H1 (cell line): ENCODE measurements at regions not wholly inside any gene's neighbourhood (a gene's known extent, or its start where the extent isn't known, plus 50 kb on each side); places are given as distances from the start of the nearest gene placed in this dataset.

ENCODE experiments used
- CTCF ChIA-PET: fragments of 300-600 bp; sonication (Branson Sonifier 250); formaldehyde crosslinking; loops from one replicate; lab custom pipeline; 2021; ENCODE audit not compliant: partially characterized antibody; lab: Charles Lee
- POLR2A ChIA-PET: fragments of 300-600 bp; sonication (Branson Sonifier 250); formaldehyde crosslinking; loops from one replicate; lab custom pipeline; 2021; ENCODE audit warnings: inconsistent platforms; ENCODE audit not compliant: partially characterized antibody; lab: Charles Lee
- DNase-seq, 2 experiments: peaks; one replicate each; pipeline versions ENCODE4 v3.0.0 to v3.0.0-alpha.2; 2010 to 2022; ENCODE audit warnings: low spot score in 2 of 2, low read depth in 1 of 2, mixed read lengths in 1 of 2
- FAIRE-seq: peaks from 2 replicates; lab custom pipeline; 2011; peaks lifted over from hg19 to GRCh38; lab: Jason Lieb, UNC
- H2AFZ ChIP-seq: 2 replicates; pipeline ENCODE4 v1.8.1; 2012; ENCODE audit warnings: low read length, inconsistent platforms
- H2AK5ac ChIP-seq: 2 replicates; pipeline ENCODE4 v1.6.1; 2013; ENCODE audit warnings: low read depth, low read length
- H2BK120ac ChIP-seq: replicated peaks from 2 replicates; pipeline ENCODE3; 2013; ENCODE audit warnings: low read depth, low read length, inconsistent platforms
- H2BK12ac ChIP-seq: 2 replicates; pipeline ENCODE4 v1.6.1; 2013; ENCODE audit warnings: low read depth, low read length
- H2BK15ac ChIP-seq: 2 replicates; pipeline ENCODE4 v1.6.1; 2013; ENCODE audit warnings: low read length
- H2BK20ac ChIP-seq: 2 replicates; pipeline ENCODE4 v1.6.1; 2013; ENCODE audit warnings: low read length
- H2BK5ac ChIP-seq: 2 replicates; pipeline ENCODE4 v1.6.1; 2013; ENCODE audit warnings: low read depth, low read length
- H3K14ac ChIP-seq: 2 replicates; pipeline ENCODE4 v1.6.1; 2013; ENCODE audit warnings: inconsistent platforms; ENCODE audit not compliant: insufficient read length
- H3K18ac ChIP-seq: 2 replicates; pipeline ENCODE4 v1.6.1; 2013; ENCODE audit warnings: low read length; ENCODE audit errors: extremely low read depth
- H3K23ac ChIP-seq: 2 replicates; pipeline ENCODE4 v1.6.1; 2013; ENCODE audit warnings: inconsistent platforms; ENCODE audit not compliant: insufficient read length
- H3K23me2 ChIP-seq: 2 replicates; pipeline ENCODE4 v1.6.1; 2013; ENCODE audit warnings: low read depth, low read length
- H3K27ac ChIP-seq: 2 replicates; pipeline ENCODE4 v1.6.1; 2011; ENCODE audit warnings: low read depth, low read length, inconsistent platforms
- H3K27me3 ChIP-seq, 4 experiments: replicated peaks in 1 of 4; 1 replicate in 1 of 4; 2 replicates in 3 of 4; pipeline versions ENCODE4 v1.6.1 to v1.8.1; 2011 to 2013; ENCODE audit warnings: low read length in 3 of 4, mild to moderate bottlenecking in 3 of 4, inconsistent platforms in 2 of 4, mixed read lengths in 2 of 4, moderate library complexity in 1 of 4; ENCODE audit not compliant: control insufficient read depth in 3 of 4, insufficient read depth in 3 of 4; ENCODE audit errors: extremely low read depth in 1 of 4
- H3K36me3 ChIP-seq, 4 experiments: 2 replicates each; pipeline versions ENCODE4 v1.6.1 to v1.8.1; 2011 to 2013; ENCODE audit warnings: mild to moderate bottlenecking in 4 of 4, low read length in 3 of 4, moderate library complexity in 2 of 4, control low read depth in 1 of 4, inconsistent platforms in 1 of 4; ENCODE audit not compliant: insufficient read depth in 4 of 4, control insufficient read depth in 2 of 4
- H3K4ac ChIP-seq: replicated peaks from 2 replicates; pipeline ENCODE3; 2013; ENCODE audit warnings: low read length, low read depth, mixed read lengths, inconsistent platforms; ENCODE audit not compliant: insufficient read length
- H3K4me1 ChIP-seq, 4 experiments: replicated peaks in 1 of 4; 1 replicate in 1 of 4; 2 replicates in 3 of 4; pipeline versions ENCODE4 v1.6.1 to v1.8.1; 2011 to 2013; ENCODE audit warnings: low read length in 3 of 4, inconsistent platforms in 2 of 4, mixed read lengths in 1 of 4; ENCODE audit not compliant: insufficient read depth in 4 of 4, control insufficient read depth in 3 of 4
- H3K4me2 ChIP-seq, 2 experiments: 2 replicates each; pipeline versions ENCODE4 v1.6.1 to v1.8.1; 2011 to 2013; ENCODE audit warnings: low read depth in 2 of 2, low read length in 2 of 2, control low read depth in 1 of 2, inconsistent platforms in 1 of 2, mild to moderate bottlenecking in 1 of 2; ENCODE audit not compliant: insufficient read depth in 1 of 2
- H3K4me3 ChIP-seq, 4 experiments: fragments of 200-600, 300-600 bp in 1 of 4; sonication (generic), shearing (Covaris generic), sonication (Bioruptor Twin) in 1 of 4; 2 replicates each; pipeline versions ENCODE4 v1.5.1 to v1.8.1; 2011 to 2016; ENCODE audit warnings: low read length in 4 of 4, low read depth in 3 of 4, control low read depth in 2 of 4, inconsistent platforms in 2 of 4, mild to moderate bottlenecking in 2 of 4, mixed read lengths in 1 of 4, moderate library complexity in 1 of 4; ENCODE audit not compliant: insufficient read depth in 2 of 4; ENCODE audit errors: extremely low read depth in 1 of 4
- H3K56ac ChIP-seq: replicated peaks from 2 replicates; pipeline ENCODE3; 2013; ENCODE audit warnings: low read depth, mild to moderate bottlenecking, mixed read lengths, low read length, inconsistent platforms; ENCODE audit not compliant: insufficient read length
- H3K79me1 ChIP-seq: 2 replicates; pipeline ENCODE4 v1.6.1; 2013; ENCODE audit warnings: low read depth, low read length, control low read depth
- H3K79me2 ChIP-seq, 2 experiments: 2 replicates each; pipeline versions ENCODE4 v1.6.1 to v1.8.1; 2012 to 2013; ENCODE audit warnings: low read length in 2 of 2, mild to moderate bottlenecking in 2 of 2, inconsistent platforms in 1 of 2; ENCODE audit not compliant: insufficient read depth in 2 of 2, control insufficient read depth in 1 of 2
- H3K9ac ChIP-seq, 4 experiments: replicated peaks in 1 of 4; 1 replicate in 1 of 4; 2 replicates in 3 of 4; pipeline versions ENCODE4 v1.6.1 to v1.8.1; 2011 to 2013; ENCODE audit warnings: low read depth in 3 of 4, low read length in 3 of 4, control low read depth in 2 of 4, mild to moderate bottlenecking in 2 of 4, moderate library complexity in 2 of 4, inconsistent platforms in 1 of 4; ENCODE audit errors: extremely low read depth in 1 of 4
- H3K9me3 ChIP-seq, 2 experiments: 2 replicates each; pipeline versions ENCODE4 v1.6.1 to v1.8.1; 2012 to 2013; ENCODE audit warnings: mild to moderate bottlenecking in 2 of 2, moderate library complexity in 2 of 2, control low read depth in 1 of 2, inconsistent platforms in 1 of 2, low read depth in 1 of 2, low read length in 1 of 2, mixed read lengths in 1 of 2; ENCODE audit not compliant: insufficient read depth in 2 of 2
- H4K20me1 ChIP-seq, 2 experiments: replicated peaks in 1 of 2; 2 replicates each; pipeline versions ENCODE3 to v1.8.1; 2011 to 2013; ENCODE audit warnings: inconsistent platforms in 2 of 2, low read length in 2 of 2, mild to moderate bottlenecking in 1 of 2; ENCODE audit not compliant: insufficient read depth in 2 of 2, control insufficient read depth in 1 of 2
- H4K5ac ChIP-seq: 2 replicates; pipeline ENCODE4 v1.6.1; 2013; ENCODE audit warnings: low read length, low read depth, mixed read lengths, inconsistent platforms; ENCODE audit not compliant: insufficient read length
- H4K8ac ChIP-seq: 2 replicates; pipeline ENCODE4 v1.8.0; 2013; ENCODE audit warnings: mild to moderate bottlenecking, moderate library complexity, low read length, inconsistent platforms; ENCODE audit not compliant: insufficient read depth; ENCODE audit errors: extremely low read depth
- H4K91ac ChIP-seq: replicated peaks from 2 replicates; pipeline ENCODE3; 2013; ENCODE audit warnings: low read length, mixed read lengths, inconsistent platforms; ENCODE audit not compliant: insufficient read length
- BACH1 ChIP-seq: IDR thresholded peaks from 2 replicates; pipeline ENCODE4 v1.6.1; 2012; ENCODE audit warnings: low read length, improper control_type of control experiment
- EZH2 ChIP-seq: fragments of 200-600 bp; sonication (generic); IDR thresholded peaks from 2 replicates; pipeline ENCODE4 v1.7.1; 2012; ENCODE audit warnings: low read depth, mild to moderate bottlenecking, moderate library complexity, low read length, inconsistent platforms; ENCODE audit not compliant: severe bottlenecking
- GABPA ChIP-seq: IDR thresholded peaks from 2 replicates; pipeline ENCODE4 v1.6.1; 2011; ENCODE audit warnings: mild to moderate bottlenecking, low read length, moderate library complexity, borderline replicate concordance; ENCODE audit not compliant: insufficient read depth
- HDAC2 ChIP-seq, 2 experiments: fragments of 300-600 bp in 1 of 2; sonication (generic) in 1 of 2; IDR thresholded peaks; 2 replicates each; pipeline ENCODE4 v1.6.1; 2011 to 2012; ENCODE audit warnings: low read depth in 2 of 2, low read length in 2 of 2, mild to moderate bottlenecking in 2 of 2, moderate library complexity in 2 of 2, borderline replicate concordance in 1 of 2, inconsistent platforms in 1 of 2
- JUND ChIP-seq: IDR thresholded peaks from 2 replicates; pipeline ENCODE4 v1.6.1; 2011; ENCODE audit warnings: mild to moderate bottlenecking, improper control_type of control experiment, low read length
- KDM1A ChIP-seq: fragments of 200-600, 300-600 bp; sonication (generic); IDR thresholded peaks from 2 replicates; pipeline ENCODE4 v1.7.1; 2016; ENCODE audit warnings: mild to moderate bottlenecking, low read length, borderline replicate concordance
- KDM4A ChIP-seq: IDR thresholded peaks from one replicate; pipeline ENCODE4 v1.7.1; 2012; ENCODE audit warnings: low read depth, mild to moderate bottlenecking, moderate library complexity, low read length, inconsistent platforms; ENCODE audit not compliant: severe bottlenecking
- PHF8 ChIP-seq: fragments of 200-600 bp; sonication (generic); conservative IDR thresholded peaks from 2 replicates; pipeline ENCODE4 v1.7.1; 2012; ENCODE audit warnings: low read depth, mild to moderate bottlenecking, inconsistent platforms, low read length, moderate library complexity
- SIRT6 ChIP-seq: IDR thresholded peaks from one replicate; pipeline ENCODE4 v1.7.1; 2012; ENCODE audit warnings: low read length, inconsistent platforms
- SIX5 ChIP-seq: IDR thresholded peaks from 2 replicates; pipeline ENCODE4 v1.6.1; 2011; ENCODE audit warnings: mild to moderate bottlenecking, low read depth, low read length
- SUZ12 ChIP-seq: fragments of 200-600 bp; sonication (generic); IDR thresholded peaks from 2 replicates; pipeline ENCODE4 v1.6.1; 2012; ENCODE audit warnings: mild to moderate bottlenecking, inconsistent platforms, low read length, moderate library complexity, mixed read lengths
- WGBS, 2 experiments: shearing (Covaris generic) in 1 of 2; methylation state at CpG; one replicate each; pipeline versions ENCODE4 v1.1.6 to v1.1.7; 2013 to 2015; ENCODE audit warnings: low lambda C conversion rate in 2 of 2, mixed read lengths in 2 of 2, inconsistent platforms in 1 of 2, low coverage in 1 of 2, missing lambda C conversion rate in 1 of 2; ENCODE audit not compliant: insufficient replicate concordance in 2 of 2, insufficient coverage in 1 of 2, insufficient read length in 1 of 2; ENCODE audit errors: extremely low coverage in 1 of 2, missing lambda C conversion rate in 1 of 2; 5-methylcytosine and 5-hydroxymethylcytosine counted together

DNA sequence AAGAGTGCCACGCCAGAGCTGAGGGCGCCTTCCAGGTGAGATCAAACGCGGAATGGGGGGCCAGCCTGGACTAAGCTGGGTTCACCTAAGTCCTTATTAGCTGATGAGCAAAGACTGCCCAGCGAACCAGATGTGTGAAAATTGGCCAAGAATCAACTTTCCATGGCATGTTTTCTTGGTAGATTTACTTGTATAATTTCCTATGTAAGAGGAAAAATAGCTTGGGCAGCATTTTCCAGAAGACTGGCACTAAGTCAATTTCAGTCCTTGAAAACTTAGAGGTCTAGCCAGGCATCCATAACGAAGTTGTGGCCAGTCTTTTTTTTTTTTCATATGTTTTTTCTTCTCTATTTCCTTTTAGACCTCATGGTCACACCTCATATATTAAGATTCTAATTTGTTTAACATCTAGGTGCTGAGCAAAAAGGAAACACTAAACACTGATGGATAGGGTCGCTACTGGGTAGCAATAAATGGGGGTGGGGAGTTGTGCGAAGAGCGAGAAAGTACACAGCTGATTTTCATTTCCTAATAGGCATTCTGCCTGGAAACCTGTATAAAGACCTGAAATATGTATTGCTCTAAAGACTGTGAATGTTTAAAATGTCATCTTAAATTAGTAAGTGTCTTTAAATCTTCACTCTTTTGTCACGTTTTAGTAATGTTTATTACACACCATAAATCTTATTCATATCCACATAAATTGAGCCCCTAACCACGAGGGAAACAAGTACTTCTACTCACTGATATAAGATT, 188.8 kb downstream of the CD83 start:
- Histone ChIP-seq H3K9ac (no peak overlapping the region), H3K4me2 (no peak overlapping the region), H2AK5ac (no peak overlapping the region), H4K91ac (no peak overlapping the region), H2BK15ac (no peak overlapping the region), H3K9me3 (peaks cover 3 to 8% of the 10 kb centered on the region in 2 experiments; a peak in 3 of 4 replicates), H3K23me2 (no peaks in the 10 kb centered on the region), H3K27ac (no peak overlapping the region), H2BK12ac (no peak overlapping the region; the same call in 1 of the 2 replicates), H3K23ac (no peak overlapping the region), H3K56ac (no peak overlapping the region), H3K4me1 (peaks cover 0 to 4% (median under 1%) of the 10 kb centered on the region in 4 experiments; a peak in 2 of 7 replicates), H3K4ac (no peak overlapping the region), H4K5ac (no peak overlapping the region), H3K14ac (no peak overlapping the region), H2BK20ac (peak overlapping the region; percentile 52; the same call in 1 of the 2 replicates), H3K36me3 (no peaks in the 10 kb centered on the region; a peak in 2 of 8 replicates), H4K8ac (no peak overlapping the region), H2BK5ac (peak overlapping the region; percentile 13; the same call in 1 of the 2 replicates), H2AFZ (no peak overlapping the region), H2BK120ac (no peak overlapping the region), H3K4me3 (no peak overlapping the region), H4K20me1 (no peaks in the 10 kb centered on the region), H3K27me3 (0 out of 7 replicates have a peak, but pooled peaks cover 0 to 2% (median 0%) of the 10 kb centered on the region in 4 experiments), H3K18ac (0 out of 2 replicates have a peak overlapping the region, but pooled peaks have one; percentile 13), H3K79me2 (no peaks in the 10 kb centered on the region), H3K79me1 (no peaks in the 10 kb centered on the region)
- ChIA-PET POLR2A (interaction anchor here (0.6 to 1.1 kb wide), 2 partner anchors 10 to 16 kb away, joined by 3 to 4 read pairs; no protein-coding TSS in a partner anchor), CTCF (interaction anchor here (0.7 to 2.7 kb wide), 2 partner anchors 11 to 41 kb away, joined by 3 to 11 read pairs; no protein-coding TSS in a partner anchor)
- DNase-seq (no peak), FAIRE-seq (no peak)
- 91% methylated on average over 10 of the region's 11 CpGs; no CpG with 5 or more reads in 1 of the 2 experiments for WGBS, 2 experiments
- TF ChIP-seq KDM1A (no peak), SUZ12 (no peak), SIRT6 (no peak), BACH1 (no peak), KDM4A (no peak), SIX5 (no peak), GABPA (no peak), PHF8 (no peak), JUND (no peak), EZH2 (no peak), HDAC2 (IDR thresholded peaks at IDR 0.05; ENCODE audit: borderline replicate concordance in 1 of 2, low read depth in 2 of 2, low read length in 2 of 2) (no peak)
